Ovary (tissue), 3 donors: ENCODE measurements at regions not wholly inside any gene's neighbourhood (a gene's known extent, or its start where the extent isn't known, plus 50 kb on each side); places are given as distances from the start of the nearest gene placed in this dataset.

ENCODE experiments used
- CTCF ChIP-seq, 3 donors: fragments of 450-650 bp in 2 of 3; fragments of 200-600 bp in 1 of 3; IDR thresholded peaks; one replicate each; pipeline versions ENCODE4 v1.5.1 to v1.8.0; 2016 to 2022; ENCODE audit warnings: antibody characterized with exemption in 3 of 3, mild to moderate bottlenecking in 1 of 3
- EP300 ChIP-seq: sonication (generic); formaldehyde crosslinking; IDR thresholded peaks from one replicate; pipeline ENCODE4 v1.6.1; 2017; ENCODE audit warnings: antibody characterized with exemption
- donor health status: DM: no; HTN: no; CAD: no.

GRCh38 chr16:16877061-16877460 lies 498.1 kb downstream of the NPIPA7 start:
- no peak for TF ChIP-seq CTCF (IDR thresholded peaks at IDR 0.05)
- no peak for TF ChIP-seq EP300
